IPS-18c (cell line): ENCODE measurements at regions not wholly inside any gene's neighbourhood (a gene's known extent, or its start where the extent isn't known, plus 50 kb on each side); places are given as distances from the start of the nearest gene placed in this dataset.
"Not testable (repeated sequence)": the region's sequence is repeated elsewhere in the genome, so short reads cannot be mapped to it uniquely, and the experiment has no call there.

Source experiments
- H3K4me3 ChIP-seq: 2 replicates; pipeline ENCODE4 v1.7.0; 2013; ENCODE audit warnings: low read depth, mild to moderate bottlenecking, low read length, moderate library complexity; ENCODE audit not compliant: insufficient read depth
- H3K9me3 ChIP-seq: one replicate; pipeline ENCODE4 v1.6.1; 2013; ENCODE audit warnings: mild to moderate bottlenecking, low read length, moderate library complexity; ENCODE audit not compliant: control insufficient read depth, insufficient read depth

GRCh38 chr3:194955546-194955945, 269.9 kb downstream of the FAM43A start:
- no peaks in the 10 kb centered on the region for H3K9me3 ChIP-seq
- H3K4me3 ChIP-seq, result no peak overlapping the region

GRCh38 chr3:194955979-194956696, 270.5 kb downstream of the FAM43A start:
- no peak overlapping the region for H3K4me3 ChIP-seq
- H3K9me3 ChIP-seq, result no peaks in the 10 kb centered on the region

GRCh38 chr3:194956697-194957396, 271.2 kb downstream of the FAM43A start:
- no peak overlapping the region for H3K4me3 ChIP-seq
- H3K9me3 ChIP-seq, result no peaks in the 10 kb centered on the region

GRCh38 chr3:194957743-194958240, 272.1 kb downstream of the FAM43A start:
- Histone ChIP-seq H3K9me3 (no peaks in the 10 kb centered on the region), H3K4me3 (no peak overlapping the region)

- no peak overlapping the region for H3K4me3 ChIP-seq
- no peaks in the 10 kb centered on the region for H3K9me3 ChIP-seq
These were observed 273.5 kb downstream of the FAM43A start for GRCh38 chr3:194959217-194959616.

GRCh38 chr3:194959666-194960065, 274.0 kb downstream of the FAM43A start:
- not testable (repeated sequence) for H3K9me3 ChIP-seq, H3K4me3 ChIP-seq

GRCh38 chr3:194960446-194961032, 274.9 kb downstream of the FAM43A start:
- Histone ChIP-seq H3K9me3 (no peaks in the 10 kb centered on the region), H3K4me3 (no peak overlapping the region)

GRCh38 chr3:194961149-194961548, 275.5 kb downstream of the FAM43A start:
- no peak overlapping the region for H3K4me3 ChIP-seq
- no peaks in the 10 kb centered on the region for H3K9me3 ChIP-seq

GRCh38 chr3:194961571-194961970, 275.9 kb downstream of the FAM43A start:
- H3K4me3 ChIP-seq, result no peak overlapping the region

GRCh38 chr3:194962056-194962455, 276.4 kb downstream of the FAM43A start:
- Histone ChIP-seq H3K9me3 (no peaks in the 10 kb centered on the region), H3K4me3 (no peak overlapping the region)

More at GRCh38 chr3:194961571-194961970, 275.9 kb downstream of the FAM43A start:
- no peaks in the 10 kb centered on the region for H3K9me3 ChIP-seq

GRCh38 chr3:194964809-194965208, 279.1 kb downstream of the FAM43A start:
- no peaks in the 10 kb centered on the region for H3K9me3 ChIP-seq
- no peak overlapping the region for H3K4me3 ChIP-seq

GRCh38 chr3:194967151-194968117, 281.8 kb downstream of the FAM43A start:
- no peak overlapping the region for H3K4me3 ChIP-seq
- no peaks in the 10 kb centered on the region for H3K9me3 ChIP-seq

GRCh38 chr3:194970066-194970465, 284.4 kb downstream of the FAM43A start:
- no peak overlapping the region for H3K4me3 ChIP-seq
- H3K9me3 ChIP-seq, result no peaks in the 10 kb centered on the region

- H3K9me3 ChIP-seq, result no peaks in the 10 kb centered on the region
- no peak overlapping the region for H3K4me3 ChIP-seq
These were observed 285.3 kb downstream of the FAM43A start for GRCh38 chr3:194971009-194971408.

- H3K4me3 ChIP-seq, result no peak overlapping the region
These were observed 286.3 kb downstream of the FAM43A start for GRCh38 chr3:194971965-194972364.

GRCh38 chr3:194972641-194973040, 287.0 kb downstream of the FAM43A start:
- Histone ChIP-seq H3K9me3 (no peaks in the 10 kb centered on the region), H3K4me3 (no peak overlapping the region)

More at GRCh38 chr3:194971965-194972364, 286.3 kb downstream of the FAM43A start:
- H3K9me3 ChIP-seq, result no peaks in the 10 kb centered on the region
